ENCODE measurements at regions not wholly inside any gene's neighbourhood (a gene's known extent, or its start where the extent isn't known, plus 50 kb on each side); places are given as distances from the start of the nearest gene placed in this dataset.

DNA sequence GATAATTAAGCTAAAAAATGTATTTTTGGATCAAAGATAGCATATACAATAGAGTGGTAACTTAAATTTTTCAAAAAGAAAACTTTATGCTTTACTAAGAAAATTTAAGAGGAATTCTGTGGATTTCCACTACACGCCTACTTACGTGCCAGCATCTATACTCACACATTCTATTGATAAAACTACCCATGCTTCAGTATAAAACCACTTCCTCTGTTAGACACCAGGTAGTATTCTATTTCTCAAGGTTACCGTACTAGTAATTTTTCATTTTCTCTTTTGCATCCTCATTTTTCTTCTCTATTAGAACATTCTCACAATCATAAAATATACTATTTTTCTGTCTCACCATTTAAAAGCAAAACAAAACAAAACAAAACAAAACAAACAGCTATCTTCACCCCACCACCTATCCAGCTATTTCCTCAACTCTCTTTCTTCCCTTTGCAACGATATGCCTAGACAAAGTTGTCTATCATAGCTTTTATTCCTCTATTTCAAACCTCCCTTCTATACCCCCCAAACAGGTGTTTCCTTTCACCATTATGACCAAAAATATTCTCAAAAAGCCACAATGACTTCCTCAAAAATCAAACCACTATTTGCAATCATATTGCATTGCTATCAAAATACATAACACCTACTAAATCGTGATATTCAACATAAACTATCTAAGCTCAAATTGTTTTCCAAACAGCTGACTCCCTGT, 1652.0 kb downstream of the MRPL39 start:
- DNase-seq = no peak
- H3K27ac ChIP-seq (ENCODE audit: low read depth in 1 of 3, low read length in 2 of 3) = no peak overlapping the region
- peaks cover 0 to 3% of the 10 kb centered on the region in 2 donors for H3K9me3 ChIP-seq (ENCODE audit: control insufficient read depth in 2 of 2, insufficient read depth in 1 of 2, low read depth in 1 of 2, low read length in 1 of 2)
- peaks cover 0 to 2% (median 0%) of the 10 kb centered on the region in 3 donors for H3K27me3 ChIP-seq (ENCODE audit: control insufficient read depth in 3 of 3, insufficient read depth in 3 of 3, low read length in 3 of 3)
- 52 to 67% (median 63%) methylated on average over 5 of the region's 5 CpGs for WGBS, 3 donors
- H3K4me3 ChIP-seq (ENCODE audit: low read depth in 1 of 3, low read length in 3 of 3) = no peak overlapping the region
- no peaks in the 10 kb centered on the region for H3K36me3 ChIP-seq (ENCODE audit: control insufficient read depth in 3 of 3, insufficient read depth in 2 of 3, low read depth in 1 of 3, low read length in 3 of 3)
- H3K4me1 ChIP-seq (ENCODE audit: control insufficient read depth in 3 of 3, insufficient read depth in 2 of 3, low read depth in 1 of 3, low read length in 2 of 3) = no peaks in the 10 kb centered on the region
- no peak for FAIRE-seq

DNA sequence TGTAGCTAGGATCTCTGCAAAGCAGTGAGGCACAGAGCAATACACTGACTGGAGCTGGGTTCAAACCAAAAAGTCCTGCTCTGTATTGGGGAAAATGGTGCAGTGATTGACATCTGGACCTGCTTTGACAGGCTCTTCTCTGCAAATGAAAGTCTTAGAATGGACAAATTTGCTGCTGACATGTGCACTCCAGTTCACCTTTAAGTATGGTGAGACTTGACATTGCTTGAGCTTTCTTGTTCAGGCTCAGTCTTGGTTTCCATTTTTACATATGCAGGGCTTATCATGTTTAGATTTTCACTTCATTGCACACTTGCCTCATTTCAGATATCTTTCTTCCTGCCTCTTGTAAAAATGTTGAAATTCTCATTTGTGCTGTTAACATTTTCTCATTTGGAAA, 1655.0 kb downstream of the MRPL39 start:
- Histone ChIP-seq H3K9me3 (ENCODE audit: control insufficient read depth in 2 of 2, insufficient read depth in 1 of 2, low read depth in 1 of 2, low read length in 1 of 2) (peaks cover 0 to 2% of the 10 kb centered on the region in 2 donors), H3K27me3 (ENCODE audit: control insufficient read depth in 3 of 3, insufficient read depth in 3 of 3, low read length in 3 of 3) (peaks cover 0 to 2% (median 0%) of the 10 kb centered on the region in 3 donors), H3K4me1 (ENCODE audit: control insufficient read depth in 3 of 3, insufficient read depth in 2 of 3, low read depth in 1 of 3, low read length in 2 of 3) (no peaks in the 10 kb centered on the region), H3K36me3 (ENCODE audit: control insufficient read depth in 3 of 3, insufficient read depth in 2 of 3, low read depth in 1 of 3, low read length in 3 of 3) (no peaks in the 10 kb centered on the region), H3K27ac (ENCODE audit: low read depth in 1 of 3, low read length in 2 of 3) (no peak overlapping the region), H3K4me3 (ENCODE audit: low read depth in 1 of 3, low read length in 3 of 3) (no peak overlapping the region)
- FAIRE-seq (no peak), DNase-seq (no peak)

DNA sequence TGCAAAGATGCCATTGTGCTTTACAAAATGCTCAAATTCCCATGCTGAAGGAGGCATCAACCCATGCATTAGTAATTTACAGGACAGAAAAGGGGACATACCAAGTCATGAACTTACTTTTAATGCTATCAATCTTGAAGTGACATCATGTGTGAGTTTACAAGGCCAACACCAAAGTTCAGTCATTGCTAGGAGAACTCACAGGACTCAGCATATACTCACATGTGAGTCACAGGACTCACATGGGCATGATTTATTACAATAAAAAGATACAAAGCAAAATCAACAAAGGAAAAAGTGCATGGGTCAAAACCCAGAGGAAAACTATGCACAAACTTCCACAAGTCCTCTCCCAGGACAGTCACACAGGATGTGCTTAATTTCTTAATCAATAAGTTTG, 1656.0 kb downstream of the MRPL39 start:
- H3K4me3 ChIP-seq (ENCODE audit: low read depth in 1 of 3, low read length in 3 of 3) = no peak overlapping the region
- no peak overlapping the region for H3K27ac ChIP-seq (ENCODE audit: low read depth in 1 of 3, low read length in 2 of 3)
- FAIRE-seq = no peak
- no peak for DNase-seq
- peaks cover 0 to 4% of the 10 kb centered on the region in 2 donors for H3K9me3 ChIP-seq (ENCODE audit: control insufficient read depth in 2 of 2, insufficient read depth in 1 of 2, low read depth in 1 of 2, low read length in 1 of 2)
- no peaks in the 10 kb centered on the region for H3K4me1 ChIP-seq (ENCODE audit: control insufficient read depth in 3 of 3, insufficient read depth in 2 of 3, low read depth in 1 of 3, low read length in 2 of 3)
- H3K27me3 ChIP-seq (ENCODE audit: control insufficient read depth in 3 of 3, insufficient read depth in 3 of 3, low read length in 3 of 3) = peaks cover 0 to 2% (median 0%) of the 10 kb centered on the region in 3 donors
- no peaks in the 10 kb centered on the region for H3K36me3 ChIP-seq (ENCODE audit: control insufficient read depth in 3 of 3, insufficient read depth in 2 of 3, low read depth in 1 of 3, low read length in 3 of 3)

DNA sequence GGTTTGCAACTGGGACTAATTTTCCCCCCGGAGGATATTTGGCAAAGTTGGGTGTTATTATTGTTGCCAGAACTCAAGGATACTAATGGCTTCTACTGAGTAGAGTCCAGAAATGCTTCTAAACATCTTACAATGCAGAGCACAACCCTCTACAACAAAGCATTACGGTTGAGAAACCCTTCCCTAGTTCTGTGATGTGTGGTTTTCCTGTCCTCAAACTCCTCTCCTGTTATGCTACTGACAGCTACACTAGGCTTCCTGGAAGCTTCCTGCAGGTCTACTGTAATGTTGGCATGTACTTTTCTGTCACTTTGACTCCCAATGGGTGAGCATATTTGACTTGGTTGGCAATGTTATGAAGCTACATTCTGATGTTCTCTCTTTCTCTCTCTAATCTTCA, 1656.9 kb downstream of the MRPL39 start:
- no peak for FAIRE-seq
- H3K4me3 ChIP-seq (ENCODE audit: low read depth in 1 of 3, low read length in 3 of 3) = no peak overlapping the region
- H3K36me3 ChIP-seq (ENCODE audit: control insufficient read depth in 3 of 3, insufficient read depth in 2 of 3, low read depth in 1 of 3, low read length in 3 of 3) = no peaks in the 10 kb centered on the region
- peaks cover 0 to 4% of the 10 kb centered on the region in 2 donors for H3K9me3 ChIP-seq (ENCODE audit: control insufficient read depth in 2 of 2, insufficient read depth in 1 of 2, low read depth in 1 of 2, low read length in 1 of 2)
- H3K27me3 ChIP-seq (ENCODE audit: control insufficient read depth in 3 of 3, insufficient read depth in 3 of 3, low read length in 3 of 3) = peaks cover 0 to 2% (median 0%) of the 10 kb centered on the region in 3 donors
- no peaks in the 10 kb centered on the region for H3K4me1 ChIP-seq (ENCODE audit: control insufficient read depth in 3 of 3, insufficient read depth in 2 of 3, low read depth in 1 of 3, low read length in 2 of 3)
- WGBS, 3 donors = 82 to 88% (median 84%) methylated on average over 2 of the region's 2 CpGs
- DNase-seq = no peak
- H3K27ac ChIP-seq (ENCODE audit: low read depth in 1 of 3, low read length in 2 of 3) = no peak overlapping the region

DNA sequence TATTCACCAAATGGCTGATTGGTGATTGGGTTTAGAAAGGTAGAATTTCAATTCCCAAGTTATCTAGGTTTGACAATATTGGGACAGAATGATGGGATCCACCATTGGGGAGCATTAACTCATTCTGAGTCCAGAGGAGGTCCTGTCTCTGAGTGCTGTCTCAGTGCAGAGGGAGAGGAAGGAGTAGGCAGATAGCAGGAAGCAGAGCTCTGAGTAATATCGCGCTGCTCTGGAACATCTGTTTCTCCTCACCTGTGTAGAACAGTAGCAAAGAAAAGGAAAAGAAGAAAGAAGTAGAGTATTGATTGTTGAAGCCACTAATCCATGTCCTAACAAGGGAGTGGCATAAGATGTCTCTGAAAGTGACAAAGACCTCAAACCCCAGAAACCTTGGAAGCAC, 1657.8 kb downstream of the MRPL39 start:
- Histone ChIP-seq H3K4me3 (ENCODE audit: low read depth in 1 of 3, low read length in 3 of 3) (no peak overlapping the region), H3K27ac (ENCODE audit: low read depth in 1 of 3, low read length in 2 of 3) (no peak overlapping the region), H3K27me3 (ENCODE audit: control insufficient read depth in 3 of 3, insufficient read depth in 3 of 3, low read length in 3 of 3) (peaks cover 0 to 2% (median 0%) of the 10 kb centered on the region in 3 donors), H3K4me1 (ENCODE audit: control insufficient read depth in 3 of 3, insufficient read depth in 2 of 3, low read depth in 1 of 3, low read length in 2 of 3) (no peaks in the 10 kb centered on the region), H3K36me3 (ENCODE audit: control insufficient read depth in 3 of 3, insufficient read depth in 2 of 3, low read depth in 1 of 3, low read length in 3 of 3) (no peaks in the 10 kb centered on the region), H3K9me3 (ENCODE audit: control insufficient read depth in 2 of 2, insufficient read depth in 1 of 2, low read depth in 1 of 2, low read length in 1 of 2) (peaks cover 3 to 4% of the 10 kb centered on the region in 2 donors)
- 57 to 75% (median 73%) methylated on average over 2 of the region's 2 CpGs for WGBS, 3 donors
- FAIRE-seq (no peak), DNase-seq (no peak)

DNA sequence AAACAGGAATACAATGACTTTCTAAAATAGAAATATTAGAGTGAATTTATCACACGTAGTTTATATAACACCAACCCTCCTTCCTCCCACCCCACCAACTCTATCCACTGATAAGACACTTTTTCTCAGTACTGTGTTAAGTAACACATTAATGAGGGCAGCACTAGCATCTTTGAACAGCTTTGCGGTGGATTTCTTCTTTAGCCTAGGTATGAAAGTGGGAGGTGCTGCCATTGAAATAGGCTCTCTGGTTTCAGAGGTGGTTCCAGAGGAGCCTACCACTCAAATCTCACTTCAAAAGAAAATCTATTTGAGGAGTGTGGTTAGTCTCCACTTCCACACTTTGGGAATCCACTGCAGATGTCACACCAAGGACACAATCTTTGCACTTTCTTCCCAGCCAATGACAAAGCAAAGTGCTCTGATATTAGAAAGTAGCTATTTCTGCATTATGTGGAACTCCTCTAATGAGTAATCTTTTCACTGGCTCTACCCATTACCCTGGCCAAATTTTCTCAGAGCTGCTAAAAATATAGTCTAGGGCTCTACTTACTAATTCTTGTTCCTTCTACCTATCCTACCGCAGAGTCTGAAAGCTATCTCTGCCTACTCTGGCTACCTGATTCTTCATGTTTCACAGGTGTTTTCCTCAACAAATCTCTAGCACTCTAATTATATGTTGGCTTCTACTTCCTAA, 1667.8 kb downstream of the MRPL39 start:
- DNase-seq = no peak
- Histone ChIP-seq H3K4me3 (ENCODE audit: low read depth in 1 of 3, low read length in 3 of 3) (no peak overlapping the region), H3K9me3 (ENCODE audit: control insufficient read depth in 2 of 2, insufficient read depth in 1 of 2, low read depth in 1 of 2, low read length in 1 of 2) (peaks cover 4 to 6% of the 10 kb centered on the region in 2 donors), H3K27me3 (ENCODE audit: control insufficient read depth in 3 of 3, insufficient read depth in 3 of 3, low read length in 3 of 3) (no peaks in the 10 kb centered on the region), H3K4me1 (ENCODE audit: control insufficient read depth in 3 of 3, insufficient read depth in 2 of 3, low read depth in 1 of 3, low read length in 2 of 3) (no peaks in the 10 kb centered on the region), H3K36me3 (ENCODE audit: control insufficient read depth in 3 of 3, insufficient read depth in 2 of 3, low read depth in 1 of 3, low read length in 3 of 3) (no peaks in the 10 kb centered on the region), H3K27ac (ENCODE audit: low read depth in 1 of 3, low read length in 2 of 3) (no peak overlapping the region)
- WGBS, 3 donors = 59 to 84% (median 67%) methylated on average over 3 of the region's 3 CpGs
- FAIRE-seq = no peak

DNA sequence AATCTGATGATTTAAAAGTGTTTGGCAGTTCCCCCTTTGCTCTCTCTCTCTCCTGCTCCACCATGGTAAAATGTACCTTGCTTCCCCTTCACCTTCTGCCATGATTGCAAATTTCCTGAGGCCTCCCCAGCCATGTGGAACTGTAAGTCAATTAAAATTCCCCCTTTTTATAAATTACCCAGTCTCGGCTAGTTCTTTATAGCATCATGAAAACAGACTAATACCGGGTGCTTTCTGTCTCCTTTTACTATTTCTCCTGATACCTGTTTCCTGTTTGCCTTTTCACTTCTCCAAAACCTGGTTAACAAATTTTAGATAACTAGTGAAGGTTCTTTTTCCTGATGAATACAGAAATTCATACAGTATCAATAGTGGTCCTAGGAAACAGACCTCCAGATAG, 1670.3 kb downstream of the MRPL39 start:
- Histone ChIP-seq H3K4me3 (ENCODE audit: low read depth in 1 of 3, low read length in 3 of 3) (no peak overlapping the region), H3K9me3 (ENCODE audit: control insufficient read depth in 2 of 2, insufficient read depth in 1 of 2, low read depth in 1 of 2, low read length in 1 of 2) (peaks cover 4 to 6% of the 10 kb centered on the region in 2 donors), H3K27ac (ENCODE audit: low read depth in 1 of 3, low read length in 2 of 3) (no peak overlapping the region), H3K27me3 (ENCODE audit: control insufficient read depth in 3 of 3, insufficient read depth in 3 of 3, low read length in 3 of 3) (no peaks in the 10 kb centered on the region), H3K4me1 (ENCODE audit: control insufficient read depth in 3 of 3, insufficient read depth in 2 of 3, low read depth in 1 of 3, low read length in 2 of 3) (no peaks in the 10 kb centered on the region), H3K36me3 (ENCODE audit: control insufficient read depth in 3 of 3, insufficient read depth in 2 of 3, low read depth in 1 of 3, low read length in 3 of 3) (no peaks in the 10 kb centered on the region)
- WGBS, 3 donors = 81 to 93% (median 82%) methylated on average over 2 of the region's 2 CpGs
- DNase-seq = no peak
- no peak for FAIRE-seq

DNA sequence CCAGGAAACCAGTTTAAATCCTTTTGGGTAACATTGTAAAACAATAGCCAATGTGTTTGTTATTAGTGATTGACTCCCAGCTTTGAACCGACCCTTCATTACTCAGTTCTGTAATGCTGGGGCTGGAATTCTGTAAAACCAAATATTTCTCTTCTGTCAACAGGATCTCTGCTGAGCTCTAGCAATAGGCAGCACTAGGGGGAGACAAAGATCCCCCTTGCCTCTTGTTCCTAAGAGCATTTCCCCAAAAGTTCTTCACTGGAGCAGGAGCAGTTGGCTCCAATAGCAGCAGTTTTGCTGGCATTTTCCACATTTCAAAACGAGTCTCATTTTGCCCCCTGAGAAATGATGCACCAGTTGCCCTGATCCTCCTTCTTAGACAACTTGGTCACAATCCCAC, 1671.1 kb downstream of the MRPL39 start:
- Histone ChIP-seq H3K9me3 (ENCODE audit: control insufficient read depth in 2 of 2, insufficient read depth in 1 of 2, low read depth in 1 of 2, low read length in 1 of 2) (peaks cover 4 to 6% of the 10 kb centered on the region in 2 donors), H3K36me3 (ENCODE audit: control insufficient read depth in 3 of 3, insufficient read depth in 2 of 3, low read depth in 1 of 3, low read length in 3 of 3) (no peaks in the 10 kb centered on the region), H3K27ac (ENCODE audit: low read depth in 1 of 3, low read length in 2 of 3) (no peak overlapping the region), H3K27me3 (ENCODE audit: control insufficient read depth in 3 of 3, insufficient read depth in 3 of 3, low read length in 3 of 3) (no peaks in the 10 kb centered on the region), H3K4me1 (ENCODE audit: control insufficient read depth in 3 of 3, insufficient read depth in 2 of 3, low read depth in 1 of 3, low read length in 2 of 3) (no peaks in the 10 kb centered on the region), H3K4me3 (ENCODE audit: low read depth in 1 of 3, low read length in 3 of 3) (no peak overlapping the region)
- WGBS, 3 donors = 58 to 64% (median 63%) methylated on average over 2 of the region's 2 CpGs
- DNase-seq = no peak
- no peak for FAIRE-seq
